ENCODE measurements at regions not wholly inside any gene's neighbourhood (a gene's known extent, or its start where the extent isn't known, plus 50 kb on each side); places are given as distances from the start of the nearest gene placed in this dataset.

GRCh38 chr1:29853716-29854330, 617.5 kb downstream of the PTPRU start:
- TF ChIP-seq CTCF (IDR thresholded peaks at IDR 0.05), result no peak
- TF ChIP-seq POLR2A (IDR thresholded peaks at IDR 0.05), result no peak
